Upper lobe of right lung (tissue), 1 donor: ENCODE measurements at regions not wholly inside any gene's neighbourhood (a gene's known extent, or its start where the extent isn't known, plus 50 kb on each side); places are given as distances from the start of the nearest gene placed in this dataset.
A peak's percentile ranks its signal among the peaks of the same experiment; 100 is the strongest.

Experiments used
- ATAC-seq: fragments of 200-7000 bp; cut with Tn5 transposase; one replicate; pipeline ENCODE4 v1.9.1; 2020; ENCODE audit warnings: mild to moderate bottlenecking, moderate library complexity
- DNase-seq: peaks from one replicate; pipeline ENCODE4 v3.0.0-alpha.2; 2020
- H3K27ac ChIP-seq: fragments of 200-600 bp; one replicate; pipeline ENCODE4 v1.8.0; 2022
- H3K27me3 ChIP-seq: fragments of 200-600 bp; one replicate; pipeline ENCODE4 v1.8.0; 2022; ENCODE audit warnings: mild to moderate bottlenecking
- H3K36me3 ChIP-seq: fragments of 200-600 bp; one replicate; pipeline ENCODE4 v1.8.0; 2022
- H3K4me1 ChIP-seq: fragments of 200-600 bp; one replicate; pipeline ENCODE4 v1.8.0; 2022
- H3K4me3 ChIP-seq: fragments of 200-600 bp; one replicate; pipeline ENCODE4 v1.8.0; 2022; ENCODE audit warnings: mild to moderate bottlenecking
- H3K9me3 ChIP-seq: fragments of 200-600 bp; one replicate; pipeline ENCODE4 v1.8.0; 2022
- CTCF ChIP-seq: fragments of 200-600 bp; IDR thresholded peaks from one replicate; pipeline ENCODE4 v1.8.0; 2022; ENCODE audit warnings: antibody characterized with exemption
- intact Hi-C: fragments of 100-400 bp; cut with DNase I; formaldehyde crosslinking; loops from one replicate; pipeline ENCODE4 v1.11.0; 2022
- donor health status: DM: no; HTN: yes; CAD: no; lungs with severe emphysema.

GRCh38 chr7:156021471-156021870, 209.2 kb upstream of the SHH start:
- H3K4me1 ChIP-seq, result no peaks in the 10 kb centered on the region
- no peak for TF ChIP-seq CTCF
- H3K4me3 ChIP-seq, result no peak overlapping the region
- no peaks in the 10 kb centered on the region for H3K27me3 ChIP-seq
- H3K36me3 ChIP-seq, result no peaks in the 10 kb centered on the region
- ATAC-seq, result no peak
- no peak overlapping the region for H3K27ac ChIP-seq
- no peak for DNase-seq
- no peaks in the 10 kb centered on the region for H3K9me3 ChIP-seq
- intact Hi-C loops, result no loop called here

GRCh38 chr7:156020566-156020965, 208.3 kb upstream of the SHH start:
- no peak overlapping the region for H3K27ac ChIP-seq
- no peaks in the 10 kb centered on the region for H3K9me3 ChIP-seq
- intact Hi-C loops, result no loop called here
- no peak overlapping the region for H3K4me3 ChIP-seq
- no peak for DNase-seq
- no peaks in the 10 kb centered on the region for H3K36me3 ChIP-seq
- TF ChIP-seq CTCF, result no peak
- H3K4me1 ChIP-seq, result no peaks in the 10 kb centered on the region
- no peaks in the 10 kb centered on the region for H3K27me3 ChIP-seq
- ATAC-seq, result no peak

GRCh38 chr7:156019776-156020565, 207.7 kb upstream of the SHH start:
- Histone ChIP-seq H3K4me3 (no peak overlapping the region), H3K9me3 (no peaks in the 10 kb centered on the region), H3K36me3 (no peaks in the 10 kb centered on the region), H3K27me3 (no peaks in the 10 kb centered on the region), H3K4me1 (no peaks in the 10 kb centered on the region), H3K27ac (no peak overlapping the region)
- TF ChIP-seq CTCF, result no peak
- peak; percentile 49 for DNase-seq
- ATAC-seq, result no peak
- intact Hi-C loops, result no loop called here

GRCh38 chr7:156019308-156019707, 207.0 kb upstream of the SHH start:
- H3K9me3 ChIP-seq, result no peaks in the 10 kb centered on the region
- ATAC-seq, result no peak
- DNase-seq, result no peak

GRCh38 chr7:156017916-156018700, 205.8 kb upstream of the SHH start:
- intact Hi-C loops, result no loop called here
- no peaks in the 10 kb centered on the region for H3K27me3 ChIP-seq
- no peaks in the 10 kb centered on the region for H3K4me1 ChIP-seq
- no peak for TF ChIP-seq CTCF
- H3K9me3 ChIP-seq, result no peaks in the 10 kb centered on the region
- no peak overlapping the region for H3K27ac ChIP-seq
- DNase-seq, result peak; percentile 51
- H3K4me3 ChIP-seq, result no peak overlapping the region
- ATAC-seq, result no peak
- H3K36me3 ChIP-seq, result no peaks in the 10 kb centered on the region

More at GRCh38 chr7:156019308-156019707, 207.0 kb upstream of the SHH start:
- Histone ChIP-seq H3K27ac (no peak overlapping the region), H3K4me3 (no peak overlapping the region), H3K4me1 (no peaks in the 10 kb centered on the region), H3K27me3 (no peaks in the 10 kb centered on the region), H3K36me3 (no peaks in the 10 kb centered on the region)
- no peak for TF ChIP-seq CTCF
- intact Hi-C loops, result no loop called here
